NCI-H1694 treated with DMSO at 0.1 percent for 48 hours (cell line): ENCODE measurements at regions not wholly inside any gene's neighbourhood (a gene's known extent, or its start where the extent isn't known, plus 50 kb on each side); places are given as distances from the start of the nearest gene placed in this dataset.

Experiments
- DNase-seq: peaks from one replicate; lab custom pipeline; 2025; lab: John Stamatoyannopoulos, UW

DNA sequence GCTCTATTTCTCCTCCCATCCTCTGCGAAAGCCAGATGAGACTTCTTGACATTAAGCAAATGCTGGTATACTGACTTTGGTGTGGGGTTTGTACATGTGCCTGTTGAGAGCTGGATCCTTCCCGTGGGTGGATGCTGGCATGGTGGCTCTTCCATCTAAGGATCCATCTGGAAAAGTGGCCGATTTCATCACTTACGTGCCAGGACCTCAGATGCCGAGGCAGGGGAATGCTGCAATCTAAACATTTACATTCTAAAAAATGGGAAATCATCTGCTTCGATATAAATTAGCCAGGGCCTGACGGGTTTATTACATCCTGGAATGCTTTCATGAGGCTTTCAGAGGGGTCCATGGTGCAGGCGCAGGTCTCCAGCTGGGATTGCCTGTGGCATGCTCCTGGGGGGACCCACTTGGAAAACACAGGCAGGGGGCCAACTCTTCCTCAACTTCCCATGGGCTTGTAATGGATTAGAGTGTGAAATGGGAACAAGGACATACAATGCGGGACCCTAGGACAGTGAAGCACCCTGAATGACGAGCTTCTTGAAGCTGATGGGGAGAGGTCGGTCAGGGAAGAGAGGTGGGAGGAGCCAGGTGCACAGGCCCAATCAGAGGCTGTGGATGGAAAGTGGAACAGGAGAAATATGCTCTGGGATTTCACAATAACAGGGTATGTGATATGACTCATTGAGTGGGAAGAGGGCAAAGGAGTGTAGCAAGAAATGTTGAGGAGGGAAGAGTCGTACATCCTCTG is 105.5 kb upstream of the PITX1 start:
- DNase-seq: no peak

GRCh38 chr5:135138116-135138850 is 104.3 kb upstream of the PITX1 start:
- peak; percentile 52 for DNase-seq

DNA sequence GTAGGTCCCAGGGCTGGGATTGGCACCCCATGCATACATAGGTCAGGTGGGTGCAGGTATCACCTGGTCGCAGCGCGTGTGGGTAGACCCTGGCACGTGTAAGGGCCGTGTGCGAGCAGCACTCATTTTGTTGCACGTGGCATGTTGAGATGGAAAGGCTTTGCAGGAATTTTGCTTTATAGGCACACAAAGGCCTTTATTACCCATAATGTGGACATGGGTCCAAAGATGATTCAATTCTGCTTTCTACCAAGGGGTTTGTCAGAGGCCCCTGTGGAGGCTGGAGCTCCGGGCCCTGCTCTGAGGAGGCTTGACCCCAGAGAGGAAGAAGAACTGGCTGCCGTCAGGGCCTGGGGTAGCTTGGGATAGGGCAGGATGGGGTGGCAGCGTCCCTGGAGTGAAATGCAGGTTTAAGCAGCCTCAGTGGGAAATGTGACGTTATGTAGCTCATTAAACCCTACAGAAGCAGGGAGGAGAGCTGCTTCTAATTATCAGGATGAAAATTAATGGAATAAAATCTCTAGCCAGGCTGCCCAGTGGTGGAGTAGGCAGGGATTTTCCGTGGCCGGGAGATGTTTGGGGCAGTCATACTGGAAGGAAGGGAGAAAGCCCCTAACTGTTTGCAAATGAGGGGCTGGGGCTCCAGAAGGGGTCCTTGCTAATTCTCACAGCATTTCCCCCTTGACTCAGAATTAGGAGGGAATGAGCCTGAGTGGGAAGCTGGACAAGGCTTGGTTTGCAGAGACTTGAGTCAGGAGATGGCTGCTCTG is 103.3 kb upstream of the PITX1 start:
- DNase-seq: no peak

DNA sequence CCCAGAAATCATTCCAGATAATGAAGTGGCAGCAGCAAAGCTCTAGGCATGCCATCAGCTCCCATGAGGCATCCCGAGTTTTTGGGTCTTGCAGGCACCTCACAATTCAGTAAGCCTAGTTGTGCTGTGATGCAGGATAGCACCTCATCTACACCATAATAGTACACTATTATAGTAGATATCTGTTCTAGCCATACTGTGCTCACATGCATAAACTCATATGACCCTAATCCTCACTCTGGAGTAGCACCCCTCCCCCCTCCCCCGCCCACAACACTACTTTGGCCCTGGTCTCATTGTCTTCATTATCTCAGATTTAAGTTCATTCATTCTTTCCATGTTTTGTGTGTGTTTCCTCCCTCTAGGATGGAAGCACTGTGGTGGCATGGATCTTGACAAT is 102.5 kb upstream of the PITX1 start:
- DNase-seq: no peak

DNA sequence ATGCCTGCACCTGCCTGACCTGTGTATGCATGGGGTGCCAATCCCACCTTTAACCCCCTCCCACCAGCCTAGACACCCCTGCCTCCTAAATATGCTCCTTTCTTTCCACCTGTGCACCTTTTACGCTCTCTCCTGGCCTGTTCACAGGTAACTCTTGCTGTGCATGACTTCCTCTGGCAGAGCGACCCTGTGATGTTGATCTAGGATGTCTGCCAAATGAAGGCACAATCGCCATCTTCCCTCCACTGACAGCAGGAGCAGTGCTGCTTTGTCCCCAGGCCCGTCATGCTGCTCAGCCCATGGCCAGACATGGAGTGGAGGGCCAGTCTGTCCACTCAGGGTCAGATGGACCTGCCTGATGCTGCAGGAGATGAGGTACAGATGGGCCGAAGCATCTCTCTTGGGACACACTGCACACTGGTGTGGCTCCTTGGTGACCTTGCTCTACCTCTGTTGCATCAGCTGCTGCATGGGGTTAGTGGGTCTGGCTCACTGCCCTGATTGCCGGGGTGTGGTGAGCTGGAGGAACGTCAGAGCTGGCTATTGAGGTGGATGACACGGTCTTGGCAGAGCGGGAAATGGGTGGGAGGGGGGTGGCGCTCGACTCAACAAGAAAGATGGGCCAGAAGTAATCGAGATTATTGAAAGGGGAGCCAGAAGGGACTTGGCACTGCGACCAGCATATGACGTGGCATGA is 101.7 kb upstream of the PITX1 start:
- DNase-seq: peak; percentile 14

- DNase-seq: no peak
Measured at GRCh38 chr5:135134691-135135381, 100.8 kb upstream of the PITX1 start.

DNA sequence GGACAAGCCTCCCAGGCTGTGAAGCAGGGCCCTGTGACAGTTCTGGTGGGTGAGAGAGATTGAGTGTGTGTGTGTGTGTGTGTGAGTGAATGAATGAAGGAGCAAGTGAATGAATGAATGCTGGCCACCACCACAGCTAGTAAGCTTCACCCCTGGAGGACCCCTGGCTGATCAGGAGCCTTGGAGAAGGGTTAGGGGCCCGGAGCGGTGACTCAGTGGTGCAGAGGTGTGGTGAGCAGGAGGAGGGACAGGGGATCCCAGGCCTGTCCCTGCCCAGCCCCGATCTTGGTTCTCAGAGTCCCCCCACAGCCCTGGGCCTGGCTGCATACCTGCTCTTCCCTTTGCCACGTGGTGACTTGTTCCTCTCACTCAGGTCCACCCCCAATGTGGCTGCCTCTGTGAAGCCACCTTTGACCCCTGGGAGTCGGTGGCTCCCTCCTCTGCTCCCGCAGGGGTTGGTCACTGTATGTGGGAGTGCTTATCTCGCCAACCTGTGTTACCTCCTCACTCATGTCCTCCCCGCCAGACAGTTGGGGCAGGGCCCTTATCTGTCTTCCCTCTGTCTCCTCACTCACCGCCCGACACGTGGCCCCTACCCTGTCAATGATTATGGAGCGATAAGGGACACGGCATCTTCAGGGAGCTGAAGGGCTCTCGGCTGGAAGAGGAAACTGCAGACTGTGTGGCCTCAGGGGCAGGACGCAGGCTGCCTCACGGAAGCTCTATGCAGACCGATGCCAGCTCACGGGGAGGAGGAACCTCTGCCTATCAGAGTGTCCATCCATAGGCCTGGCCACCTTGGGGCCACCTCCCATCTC is 99.9 kb upstream of the PITX1 start:
- DNase-seq: no peak

- DNase-seq: no peak
Measured at GRCh38 chr5:135133181-135133580, 99.2 kb upstream of the PITX1 start.

DNA sequence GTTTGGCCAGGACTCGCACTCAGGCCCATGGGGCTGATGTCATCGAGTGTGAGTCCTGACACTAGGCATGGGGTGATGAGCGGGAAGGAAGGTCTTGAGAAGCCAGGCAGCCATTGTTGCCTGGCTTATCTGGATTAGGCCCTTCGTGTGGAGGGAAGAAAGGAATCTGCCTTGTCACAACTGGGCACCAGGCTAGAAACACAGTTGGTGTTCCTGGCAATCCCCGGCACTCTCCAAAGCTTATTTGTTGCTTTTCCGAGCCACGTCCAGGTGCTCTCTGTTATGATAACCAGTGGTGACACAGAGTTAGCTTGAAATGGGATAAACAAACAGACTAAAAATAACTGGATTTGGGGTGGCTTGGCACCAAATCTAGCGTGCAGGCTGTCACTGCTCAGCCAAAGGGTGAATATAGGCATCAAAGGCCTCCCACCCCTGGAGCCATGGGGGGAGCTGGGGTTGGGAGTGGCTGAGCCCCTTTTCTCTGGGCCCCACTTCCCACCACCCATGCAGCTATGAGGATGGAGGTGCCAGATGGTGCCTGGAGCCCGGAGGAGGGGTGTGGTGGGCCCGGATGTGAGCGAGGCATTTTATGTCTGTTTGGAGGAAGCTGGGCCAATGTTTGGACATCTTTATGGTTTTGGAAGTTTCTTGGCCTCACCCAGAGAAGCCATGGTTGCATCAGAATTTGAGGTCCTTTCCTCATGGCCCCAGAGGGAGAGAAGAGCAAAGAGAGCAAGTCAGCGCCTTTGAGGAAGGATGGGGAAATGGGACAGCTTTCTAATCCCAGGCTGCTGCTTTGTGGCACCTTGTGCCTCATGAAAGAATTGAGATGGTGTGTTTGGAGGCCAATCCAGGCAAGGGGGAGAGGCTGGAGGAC is 98.0 kb upstream of the PITX1 start:
- DNase-seq: peak; percentile 20

- no peak for DNase-seq
Measured at GRCh38 chr5:135130261-135131215, 96.5 kb upstream of the PITX1 start.

DNA sequence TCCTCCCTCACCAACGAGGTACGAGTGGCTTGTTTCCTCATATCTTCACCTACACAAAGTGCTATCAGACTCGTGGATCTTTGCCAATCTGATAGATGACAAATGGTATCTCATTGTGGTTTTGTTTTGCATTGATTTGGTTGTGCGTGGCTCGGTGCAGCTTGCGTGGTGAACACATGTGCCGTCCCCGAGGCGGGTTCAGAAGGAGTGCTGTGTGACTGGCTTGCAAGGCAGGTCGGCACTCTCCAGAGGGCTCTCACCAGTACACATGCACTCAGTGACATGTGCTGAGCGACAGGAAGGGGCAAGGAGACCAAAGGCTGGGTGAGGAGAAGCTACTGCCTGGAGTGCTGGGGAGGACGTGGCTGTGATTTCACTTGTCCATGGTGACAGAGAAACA is 95.3 kb upstream of the PITX1 start:
- DNase-seq: no peak

- DNase-seq: no peak
Measured at GRCh38 chr5:135128361-135128760, 94.3 kb upstream of the PITX1 start.

DNA sequence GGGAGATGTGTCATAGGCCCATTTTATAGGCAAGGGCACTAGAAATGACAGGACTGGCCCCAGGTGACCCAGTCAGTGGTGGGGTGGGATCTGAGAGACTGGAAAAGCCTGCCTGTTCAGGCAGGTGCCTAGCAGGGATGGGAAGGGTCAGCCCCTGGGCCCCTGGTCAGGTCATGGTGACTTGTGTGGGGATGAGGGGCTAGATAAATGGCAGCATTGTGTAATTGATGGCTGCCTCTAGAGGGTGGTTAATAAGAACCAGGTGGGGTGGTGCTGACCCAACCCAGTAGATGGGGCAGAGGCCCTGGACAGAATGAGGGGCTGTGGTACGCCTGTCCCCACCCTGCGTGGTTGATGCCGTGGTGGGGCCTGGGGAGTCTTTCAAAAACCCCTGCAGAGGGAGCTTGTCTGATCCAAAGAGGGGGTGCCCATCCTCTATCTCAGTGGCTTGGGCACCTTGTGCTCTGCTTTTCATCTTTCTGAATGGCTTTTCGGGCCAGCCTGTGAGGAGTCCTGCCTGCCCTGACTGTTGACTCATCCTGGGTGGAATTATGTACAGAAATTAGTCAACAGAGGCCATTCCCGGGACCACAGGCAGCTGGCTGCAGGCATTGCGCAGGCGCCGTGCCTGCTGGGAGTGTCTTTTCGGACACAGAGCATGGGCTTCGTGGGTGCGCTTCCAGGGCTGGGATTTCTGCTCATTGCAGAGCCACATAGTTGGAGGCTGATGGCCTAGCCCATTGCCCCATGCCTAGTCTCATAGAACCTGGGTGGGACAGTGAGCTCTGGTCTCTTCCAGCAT is 93.6 kb upstream of the PITX1 start:
- no peak for DNase-seq

- DNase-seq: peak; percentile 30
Measured at GRCh38 chr5:135126688-135127438, 92.8 kb upstream of the PITX1 start.

DNA sequence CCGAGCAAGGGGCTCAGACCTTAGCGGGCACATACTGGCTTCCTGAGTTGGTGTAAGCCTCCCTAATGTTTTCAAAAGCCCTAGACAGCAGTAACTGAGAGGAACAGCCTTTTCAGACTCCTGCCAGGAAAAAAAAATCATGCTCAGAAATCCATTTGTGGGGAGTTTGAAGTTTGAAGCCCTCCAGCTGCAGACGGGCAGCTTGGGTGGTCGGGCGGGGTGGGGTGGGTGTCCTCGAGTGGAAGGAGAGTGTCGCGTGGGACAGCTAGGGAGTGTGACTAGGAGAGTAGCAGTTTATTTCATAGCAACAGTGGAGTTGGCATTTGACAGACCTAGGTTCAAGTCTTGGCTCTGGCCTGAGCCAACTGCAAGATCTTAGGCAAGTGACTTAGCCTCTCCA is 90.7 kb upstream of the PITX1 start:
- no peak for DNase-seq

DNA sequence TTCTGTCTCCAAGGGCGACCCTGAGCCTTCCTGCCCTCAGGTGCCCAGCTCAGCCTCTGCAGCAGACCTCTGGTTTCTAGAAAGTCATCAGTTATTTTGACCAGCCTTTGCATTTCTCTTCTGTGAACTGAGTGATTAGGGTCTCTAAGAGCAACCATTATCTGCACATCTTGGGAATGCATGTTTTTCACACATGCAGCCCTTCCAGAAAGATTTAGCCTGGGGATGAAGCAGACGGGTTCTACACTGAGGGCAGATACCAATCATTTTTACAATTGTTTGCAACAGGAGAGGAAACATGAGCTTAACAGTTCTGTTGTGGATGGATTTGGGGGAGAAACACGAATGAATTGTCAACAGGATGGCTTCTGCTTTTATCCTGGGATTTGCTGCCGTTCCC is 90.1 kb upstream of the PITX1 start:
- DNase-seq: no peak

GRCh38 chr5:135122797-135123196 is 88.8 kb upstream of the PITX1 start:
- no peak for DNase-seq
